ENCODE measurements at regions not wholly inside any gene's neighbourhood (a gene's known extent, or its start where the extent isn't known, plus 50 kb on each side); places are given as distances from the start of the nearest gene placed in this dataset.

DNA sequence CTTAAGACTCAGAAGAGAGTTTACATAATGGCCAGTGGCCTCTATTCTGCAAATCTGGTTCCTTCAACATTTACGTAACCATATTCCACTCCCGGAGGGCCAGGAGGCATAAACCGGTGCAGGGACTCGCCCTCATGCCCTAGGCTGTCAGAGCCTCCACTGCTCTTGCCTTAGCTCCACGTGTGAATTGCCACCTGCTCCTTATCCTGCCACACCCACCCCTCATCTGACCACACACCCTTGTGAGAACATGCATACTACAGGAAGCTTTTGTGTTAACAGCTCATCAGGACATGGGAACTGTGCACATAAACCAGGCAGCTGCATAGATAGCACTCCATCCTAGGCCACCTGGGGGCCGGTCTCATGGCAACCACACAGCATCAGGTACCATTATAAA, 146.7 kb upstream of the PFKP start:
- TF ChIP-seq POLR2A (IDR thresholded peaks at IDR 0.05) = no peak
- TF ChIP-seq, protein P1, sequence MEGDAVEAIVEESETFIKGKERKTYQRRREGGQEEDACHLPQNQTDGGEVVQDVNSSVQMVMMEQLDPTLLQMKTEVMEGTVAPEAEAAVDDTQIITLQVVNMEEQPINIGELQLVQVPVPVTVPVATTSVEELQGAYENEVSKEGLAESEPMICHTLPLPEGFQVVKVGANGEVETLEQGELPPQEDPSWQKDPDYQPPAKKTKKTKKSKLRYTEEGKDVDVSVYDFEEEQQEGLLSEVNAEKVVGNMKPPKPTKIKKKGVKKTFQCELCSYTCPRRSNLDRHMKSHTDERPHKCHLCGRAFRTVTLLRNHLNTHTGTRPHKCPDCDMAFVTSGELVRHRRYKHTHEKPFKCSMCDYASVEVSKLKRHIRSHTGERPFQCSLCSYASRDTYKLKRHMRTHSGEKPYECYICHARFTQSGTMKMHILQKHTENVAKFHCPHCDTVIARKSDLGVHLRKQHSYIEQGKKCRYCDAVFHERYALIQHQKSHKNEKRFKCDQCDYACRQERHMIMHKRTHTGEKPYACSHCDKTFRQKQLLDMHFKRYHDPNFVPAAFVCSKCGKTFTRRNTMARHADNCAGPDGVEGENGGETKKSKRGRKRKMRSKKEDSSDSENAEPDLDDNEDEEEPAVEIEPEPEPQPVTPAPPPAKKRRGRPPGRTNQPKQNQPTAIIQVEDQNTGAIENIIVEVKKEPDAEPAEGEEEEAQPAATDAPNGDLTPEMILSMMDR (IDR thresholded peaks at IDR 0.05) = no peak
